GM21528 (cell line): ENCODE measurements at regions not wholly inside any gene's neighbourhood (a gene's known extent, or its start where the extent isn't known, plus 50 kb on each side); places are given as distances from the start of the nearest gene placed in this dataset.
"Not testable (repeated sequence)": the region's sequence is repeated elsewhere in the genome, so short reads cannot be mapped to it uniquely, and the experiment has no call there.

Experiments
- ATAC-seq: cut with Tn5 transposase; IDR thresholded peaks from one replicate; pipeline ENCODE4 v1.9.1; 2021; ENCODE audit warnings: mild to moderate bottlenecking, moderate library complexity; ENCODE audit not compliant: unreplicated experiment, low FRiP score

GRCh38 chr12:18008642-18009041 lies 81.4 kb downstream of the RERGL start:
- ATAC-seq: no peak

- ATAC-seq: no peak
Observed at GRCh38 chr12:17999174-17999801, 90.7 kb downstream of the RERGL start.

- ATAC-seq: peak; percentile 96
Observed at GRCh38 chr12:17992002-17992656, 97.9 kb downstream of the RERGL start.

- ATAC-seq: no peak
Observed at GRCh38 chr12:17982556-17982955, 107.4 kb downstream of the RERGL start.

GRCh38 chr12:17976202-17976601 lies 113.8 kb downstream of the RERGL start:
- no peak for ATAC-seq

- no peak for ATAC-seq
Observed at GRCh38 chr12:17975763-17976162, 114.2 kb downstream of the RERGL start.

- ATAC-seq: no peak
Observed at GRCh38 chr12:17975239-17975638, 114.8 kb downstream of the RERGL start.

GRCh38 chr12:17971850-17972249 lies 118.1 kb downstream of the RERGL start:
- no peak for ATAC-seq

- ATAC-seq: no peak
Observed at GRCh38 chr12:17954788-17955187, 135.2 kb downstream of the RERGL start.

- no peak for ATAC-seq
Observed at GRCh38 chr12:17950898-17951297, 139.1 kb downstream of the RERGL start.

GRCh38 chr12:17949558-17950141 lies 140.3 kb downstream of the RERGL start:
- ATAC-seq: no peak

GRCh38 chr12:17928708-17929366 lies 161.2 kb downstream of the RERGL start:
- no peak for ATAC-seq

- no peak for ATAC-seq
Observed at GRCh38 chr12:17918013-17918412, 172.0 kb downstream of the RERGL start.

GRCh38 chr12:17884581-17884980 lies 205.4 kb downstream of the RERGL start:
- no peak for ATAC-seq

- no peak for ATAC-seq
Observed at GRCh38 chr12:17878714-17879113, 211.3 kb downstream of the RERGL start.

GRCh38 chr12:17875230-17875629 lies 214.8 kb downstream of the RERGL start:
- no peak for ATAC-seq

- no peak for ATAC-seq
Observed at GRCh38 chr12:17866802-17867201, 223.2 kb downstream of the RERGL start.

- not testable (repeated sequence) for ATAC-seq
Observed at GRCh38 chr12:17855548-17855947, 234.4 kb downstream of the RERGL start.

- ATAC-seq: no peak
Observed at GRCh38 chr12:17853054-17853453, 236.9 kb downstream of the RERGL start.

GRCh38 chr12:17841496-17841895 lies 248.5 kb downstream of the RERGL start:
- no peak for ATAC-seq

- no peak for ATAC-seq
Observed at GRCh38 chr12:17829813-17830212, 260.2 kb downstream of the RERGL start.
